ENCODE measurements at regions not wholly inside any gene's neighbourhood (a gene's known extent, or its start where the extent isn't known, plus 50 kb on each side); places are given as distances from the start of the nearest gene placed in this dataset.

DNA sequence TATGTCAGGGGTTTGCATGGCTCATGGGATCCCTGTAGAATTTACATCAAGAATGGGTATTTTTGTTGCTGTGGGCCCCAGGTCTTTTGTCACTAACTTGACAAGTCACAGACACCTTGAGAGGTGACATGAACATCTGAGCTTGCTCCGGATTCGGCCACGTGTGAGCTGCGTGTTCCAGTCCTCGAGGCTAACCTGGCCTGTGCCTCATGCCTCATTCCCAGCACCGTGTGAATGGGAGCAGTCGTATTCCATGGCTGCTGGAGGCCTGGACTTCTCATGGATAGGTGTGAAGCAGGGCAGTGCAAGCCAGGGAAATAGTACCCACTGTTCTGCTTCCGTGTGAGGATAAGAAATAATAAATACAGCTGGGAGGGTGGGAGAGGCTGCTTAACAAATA, 423.5 kb downstream of the OCA2 start:
- TF ChIP-seq, protein P1, sequence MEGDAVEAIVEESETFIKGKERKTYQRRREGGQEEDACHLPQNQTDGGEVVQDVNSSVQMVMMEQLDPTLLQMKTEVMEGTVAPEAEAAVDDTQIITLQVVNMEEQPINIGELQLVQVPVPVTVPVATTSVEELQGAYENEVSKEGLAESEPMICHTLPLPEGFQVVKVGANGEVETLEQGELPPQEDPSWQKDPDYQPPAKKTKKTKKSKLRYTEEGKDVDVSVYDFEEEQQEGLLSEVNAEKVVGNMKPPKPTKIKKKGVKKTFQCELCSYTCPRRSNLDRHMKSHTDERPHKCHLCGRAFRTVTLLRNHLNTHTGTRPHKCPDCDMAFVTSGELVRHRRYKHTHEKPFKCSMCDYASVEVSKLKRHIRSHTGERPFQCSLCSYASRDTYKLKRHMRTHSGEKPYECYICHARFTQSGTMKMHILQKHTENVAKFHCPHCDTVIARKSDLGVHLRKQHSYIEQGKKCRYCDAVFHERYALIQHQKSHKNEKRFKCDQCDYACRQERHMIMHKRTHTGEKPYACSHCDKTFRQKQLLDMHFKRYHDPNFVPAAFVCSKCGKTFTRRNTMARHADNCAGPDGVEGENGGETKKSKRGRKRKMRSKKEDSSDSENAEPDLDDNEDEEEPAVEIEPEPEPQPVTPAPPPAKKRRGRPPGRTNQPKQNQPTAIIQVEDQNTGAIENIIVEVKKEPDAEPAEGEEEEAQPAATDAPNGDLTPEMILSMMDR (IDR thresholded peaks at IDR 0.05), result no peak
- TF ChIP-seq POLR2A (IDR thresholded peaks at IDR 0.05) (no peak), POLR2AphosphoS5 (IDR thresholded peaks at IDR 0.05) (no peak)

Data from prostate gland (tissue), 2 donors.